Endothelial cell of umbilical vein (primary cell): ENCODE measurements at regions not wholly inside any gene's neighbourhood (a gene's known extent, or its start where the extent isn't known, plus 50 kb on each side); places are given as distances from the start of the nearest gene placed in this dataset.

Source experiments
- BruUV-seq: library from RNA; stranded (reverse); fragments of 400-500 nt; replicated peaks from 2 replicates; lab custom pipeline; 2021; lab: Mats Ljungman, UMichigan
- CTCF ChIA-PET: fragments of 300-600, 350-600 bp; sonication (Branson Sonifier 250); formaldehyde crosslinking; loops from one replicate; lab custom pipeline; 2021; ENCODE audit warnings: antibody characterized with exemption, inconsistent platforms; lab: Charles Lee
- POLR2A ChIA-PET: fragments of 300-600, 350-600 bp; sonication (Branson Sonifier 250); formaldehyde crosslinking; loops from one replicate; lab custom pipeline; 2021; ENCODE audit warnings: antibody characterized with exemption, inconsistent platforms; lab: Charles Lee
- DNase-seq: peaks from one replicate; pipeline ENCODE4 v3.0.0-alpha.2; 2011; ENCODE audit warnings: low read depth, low spot score
- FAIRE-seq: peaks from 2 replicates; lab custom pipeline; 2011; peaks lifted over from hg19 to GRCh38; lab: Jason Lieb, UNC
- H2AFZ ChIP-seq: 2 replicates; pipeline ENCODE4 v1.6.0; 2012; ENCODE audit warnings: low read depth, low read length, control low read depth, inconsistent platforms
- H3K27ac ChIP-seq: 2 replicates; pipeline ENCODE4 v1.5.1; 2011; ENCODE audit warnings: low read depth, mild to moderate bottlenecking, control low read depth, low read length, moderate library complexity; ENCODE audit not compliant: insufficient read depth
- H3K27me3 ChIP-seq, 2 experiments: 2 replicates each; pipeline versions ENCODE4 v1.6.0 to v1.6.1; 2011; ENCODE audit warnings: low read length in 2 of 2, mixed read lengths in 1 of 2; ENCODE audit not compliant: control insufficient read depth in 2 of 2, insufficient read depth in 2 of 2
- H3K36me3 ChIP-seq, 2 experiments: 2 replicates in 1 of 2; 3 replicates in 1 of 2; pipeline ENCODE4 v1.5.1; 2011; ENCODE audit warnings: low read length in 2 of 2, mild to moderate bottlenecking in 1 of 2, moderate library complexity in 1 of 2; ENCODE audit not compliant: control insufficient read depth in 2 of 2, insufficient read depth in 2 of 2; ENCODE audit errors: extremely low read depth in 1 of 2
- H3K4me1 ChIP-seq: 3 replicates; pipeline ENCODE4 v1.5.1; 2011; ENCODE audit warnings: mild to moderate bottlenecking, low read length; ENCODE audit not compliant: control insufficient read depth, insufficient read depth; ENCODE audit errors: extremely low read depth
- H3K4me2 ChIP-seq: 2 replicates; pipeline ENCODE4 v1.6.1; 2011; ENCODE audit warnings: low read length, control low read depth, mixed read lengths; ENCODE audit not compliant: insufficient read depth
- H3K4me3 ChIP-seq, 3 experiments: fragments of 200-600 bp in 1 of 3; sonication (generic), shearing (Covaris generic) in 1 of 3; replicated peaks in 1 of 3; 2 replicates each; pipeline ENCODE4 v1.5.1; 2011 to 2016; ENCODE audit warnings: control low read depth in 3 of 3, low read length in 3 of 3, mild to moderate bottlenecking in 2 of 3, inconsistent platforms in 1 of 3, low read depth in 1 of 3, moderate library complexity in 1 of 3; ENCODE audit not compliant: insufficient read depth in 1 of 3
- H3K79me2 ChIP-seq: 2 replicates; pipeline ENCODE4 v1.6.0; 2012; ENCODE audit warnings: low read length, inconsistent platforms; ENCODE audit not compliant: control insufficient read depth, insufficient read depth
- H3K9ac ChIP-seq: replicated peaks from 2 replicates; pipeline ENCODE3; 2011; ENCODE audit warnings: low read length, control low read depth; ENCODE audit not compliant: insufficient read depth; ENCODE audit errors: extremely low read depth
- H3K9me1 ChIP-seq: replicated peaks from 3 replicates; pipeline ENCODE4 v1.6.0; 2011; ENCODE audit warnings: mild to moderate bottlenecking, low read length; ENCODE audit not compliant: control insufficient read depth, insufficient read depth; ENCODE audit errors: extremely low read depth
- H3K9me3 ChIP-seq: replicated peaks from 2 replicates; pipeline ENCODE4 v1.5.1; 2012; ENCODE audit warnings: low read length, inconsistent platforms; ENCODE audit not compliant: control insufficient read depth, insufficient read depth
- H4K20me1 ChIP-seq: replicated peaks from 2 replicates; pipeline ENCODE3; 2011; ENCODE audit warnings: mild to moderate bottlenecking, low read length; ENCODE audit not compliant: control insufficient read depth, insufficient read depth; ENCODE audit errors: extremely low read depth
- EZH2 ChIP-seq: IDR thresholded peaks from 2 replicates; pipeline ENCODE4 v1.6.1; 2012; ENCODE audit warnings: borderline replicate concordance, low read depth, mild to moderate bottlenecking, moderate library complexity, low read length, inconsistent platforms; ENCODE audit not compliant: severe bottlenecking
- FOS ChIP-seq: IDR thresholded peaks from 2 replicates; pipeline ENCODE4 v1.6.1; 2011; ENCODE audit warnings: mild to moderate bottlenecking, low read length, moderate library complexity, borderline replicate concordance; ENCODE audit not compliant: insufficient read depth
- JUN ChIP-seq: IDR thresholded peaks from 2 replicates; pipeline ENCODE4 v1.6.1; 2011; ENCODE audit warnings: borderline replicate concordance, low read depth; ENCODE audit not compliant: insufficient read length, insufficient read depth
- MYC ChIP-seq: IDR thresholded peaks from one replicate; pipeline ENCODE4 v1.6.1; 2011; ENCODE audit warnings: mild to moderate bottlenecking, low read depth, low read length
- POLR2A ChIP-seq: IDR thresholded peaks from 2 replicates; pipeline ENCODE4 v1.6.1; 2012; ENCODE audit warnings: low read depth, mild to moderate bottlenecking, control low read depth, low read length
- POLR2AphosphoS5 ChIP-seq: IDR thresholded peaks from 2 replicates; pipeline ENCODE4 v1.6.1; 2012; ENCODE audit warnings: low read depth, mild to moderate bottlenecking, control low read depth, low read length, moderate library complexity; ENCODE audit not compliant: insufficient read depth
- dilution Hi-C: fragments of 300-500 bp; cut with MboI; formaldehyde crosslinking; loops from one replicate; pipeline ENCODE4 v1.15.0; 2019; ENCODE audit warnings: low sequenced_read_pairs; ENCODE audit not compliant: extremely low pct_ligation_motif_present
- intact Hi-C: fragments of 100-400 bp; cut with micrococcal nuclease; formaldehyde crosslinking; loops from one replicate; pipeline ENCODE4 v1.10.0; 2022
- TF ChIP-seq, protein P1 (sequence below), 2 donors: IDR thresholded peaks; 1 replicate in 1 of 2; 2 replicates in 1 of 2; pipeline ENCODE4 v1.5.1; 2011; ENCODE audit warnings: low read length in 2 of 2, mild to moderate bottlenecking in 2 of 2, moderate library complexity in 2 of 2, control low read depth in 1 of 2, inconsistent platforms in 1 of 2, low read depth in 1 of 2; ENCODE audit not compliant: insufficient read depth in 1 of 2; ENCODE audit errors: extremely low read depth in 1 of 2
- TF ChIP-seq, protein P2 (sequence below): IDR thresholded peaks from 2 replicates; pipeline ENCODE4 v1.6.1; 2011; ENCODE audit not compliant: insufficient read depth, insufficient read length

DNA sequence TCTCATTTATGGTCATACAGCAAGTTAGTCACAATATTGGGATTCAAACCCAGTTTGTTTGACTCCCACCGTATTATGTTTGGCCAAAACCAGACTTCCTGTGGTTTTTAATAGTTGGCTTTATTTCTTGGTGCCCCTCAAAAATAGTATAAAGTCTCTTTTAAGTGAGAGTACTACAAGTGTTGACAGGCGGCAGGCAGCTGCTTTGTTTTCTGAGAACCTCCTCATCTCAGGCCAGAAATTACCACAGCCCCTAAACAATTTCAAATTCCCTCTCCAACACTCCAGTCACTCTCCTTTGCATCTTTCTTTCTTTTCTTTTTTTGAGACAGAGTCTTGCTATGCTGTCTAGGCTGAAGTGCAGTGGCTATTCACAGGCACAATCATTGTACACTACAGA lies 121.5 kb downstream of the POLR2M start:
- no peaks in the 10 kb centered on the region for H3K79me2 ChIP-seq
- peaks cover 29% of the 10 kb centered on the region for H3K4me1 ChIP-seq
- no TSS peak for BruUV-seq
- no peak overlapping the region for H2AFZ ChIP-seq
- no peak for DNase-seq
- no peaks in the 10 kb centered on the region for H3K9me3 ChIP-seq
- FAIRE-seq: no peak
- H4K20me1 ChIP-seq: no peaks in the 10 kb centered on the region
- no peak overlapping the region for H3K27ac ChIP-seq
- no peaks in the 10 kb centered on the region for H3K36me3 ChIP-seq
- dilution Hi-C loops: no loop called here
- intact Hi-C loops: loop anchor here (5.0 kb wide), 1 partner anchor 41 kb away; no protein-coding TSS in a partner anchor
- ChIA-PET POLR2A (no interaction called here), CTCF (interaction anchor here (0.7 to 1.0 kb wide), 2 partner anchors 32 to 33 kb away, joined by 3 to 4 read pairs; no protein-coding TSS in a partner anchor)
- no peak overlapping the region for H3K9ac ChIP-seq
- no peaks in the 10 kb centered on the region for H3K9me1 ChIP-seq
- H3K27me3 ChIP-seq: no peaks in the 10 kb centered on the region
- no peak for TF ChIP-seq JUN
- TF ChIP-seq POLR2A: no peak
- no peak overlapping the region for H3K4me3 ChIP-seq
- H3K4me2 ChIP-seq: peak overlapping the region; percentile 34

DNA sequence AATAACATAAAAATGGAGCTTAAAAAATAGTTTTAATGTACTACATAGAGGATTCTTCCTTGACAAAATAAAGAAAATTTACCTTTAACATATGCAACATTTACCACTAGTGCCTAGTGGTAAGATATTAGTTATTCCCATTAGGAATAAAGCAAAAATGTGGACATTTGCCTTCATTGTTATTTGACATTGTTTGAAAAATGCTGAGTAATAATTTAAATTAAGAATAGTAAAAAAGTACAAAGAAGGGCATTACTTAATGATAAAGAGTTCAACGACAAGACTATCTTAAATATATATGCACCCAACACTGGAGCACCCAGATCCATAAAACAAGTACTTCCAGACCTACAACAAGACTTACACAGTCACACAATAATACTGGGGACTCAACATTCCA lies 125.7 kb downstream of the POLR2M start:
- DNase-seq (no peak), FAIRE-seq (no peak)
- intact Hi-C loops: no loop called here
- Histone ChIP-seq H3K36me3 (no peaks in the 10 kb centered on the region), H3K27ac (no peak overlapping the region), H3K4me3 (no peak overlapping the region), H3K9me3 (no peaks in the 10 kb centered on the region), H3K27me3 (no peaks in the 10 kb centered on the region), H3K79me2 (no peaks in the 10 kb centered on the region), H4K20me1 (no peaks in the 10 kb centered on the region), H3K9me1 (no peaks in the 10 kb centered on the region), H3K4me2 (no peak overlapping the region), H3K4me1 (peaks cover 11% of the 10 kb centered on the region), H3K9ac (no peak overlapping the region), H2AFZ (no peak overlapping the region)
- BruUV-seq: no TSS peak
- dilution Hi-C loops: no loop called here
- CTCF ChIA-PET: interaction anchor here (0.6 to 3.4 kb wide), 3 partner anchors 22 to 82 kb away, joined by 3 to 14 read pairs (median 4); no protein-coding TSS in a partner anchor
- TF ChIP-seq, protein P1, sequence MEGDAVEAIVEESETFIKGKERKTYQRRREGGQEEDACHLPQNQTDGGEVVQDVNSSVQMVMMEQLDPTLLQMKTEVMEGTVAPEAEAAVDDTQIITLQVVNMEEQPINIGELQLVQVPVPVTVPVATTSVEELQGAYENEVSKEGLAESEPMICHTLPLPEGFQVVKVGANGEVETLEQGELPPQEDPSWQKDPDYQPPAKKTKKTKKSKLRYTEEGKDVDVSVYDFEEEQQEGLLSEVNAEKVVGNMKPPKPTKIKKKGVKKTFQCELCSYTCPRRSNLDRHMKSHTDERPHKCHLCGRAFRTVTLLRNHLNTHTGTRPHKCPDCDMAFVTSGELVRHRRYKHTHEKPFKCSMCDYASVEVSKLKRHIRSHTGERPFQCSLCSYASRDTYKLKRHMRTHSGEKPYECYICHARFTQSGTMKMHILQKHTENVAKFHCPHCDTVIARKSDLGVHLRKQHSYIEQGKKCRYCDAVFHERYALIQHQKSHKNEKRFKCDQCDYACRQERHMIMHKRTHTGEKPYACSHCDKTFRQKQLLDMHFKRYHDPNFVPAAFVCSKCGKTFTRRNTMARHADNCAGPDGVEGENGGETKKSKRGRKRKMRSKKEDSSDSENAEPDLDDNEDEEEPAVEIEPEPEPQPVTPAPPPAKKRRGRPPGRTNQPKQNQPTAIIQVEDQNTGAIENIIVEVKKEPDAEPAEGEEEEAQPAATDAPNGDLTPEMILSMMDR (IDR thresholded peaks at IDR 0.05; ENCODE audit: extremely low read depth in 1 of 2, insufficient read depth in 1 of 2, low read depth in 1 of 2, low read length in 2 of 2): no peak
- TF ChIP-seq, protein P2, sequence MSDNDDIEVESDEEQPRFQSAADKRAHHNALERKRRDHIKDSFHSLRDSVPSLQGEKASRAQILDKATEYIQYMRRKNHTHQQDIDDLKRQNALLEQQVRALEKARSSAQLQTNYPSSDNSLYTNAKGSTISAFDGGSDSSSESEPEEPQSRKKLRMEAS: no peak
- TF ChIP-seq EZH2: no peak
- no peak for TF ChIP-seq JUN
- TF ChIP-seq FOS: no peak
- TF ChIP-seq MYC: no peak
- no peak for TF ChIP-seq POLR2A
- TF ChIP-seq POLR2AphosphoS5: no peak
- POLR2A ChIA-PET: no interaction called here
